ENCODE measurements at regions not wholly inside any gene's neighbourhood (a gene's known extent, or its start where the extent isn't known, plus 50 kb on each side); places are given as distances from the start of the nearest gene placed in this dataset.

DNA sequence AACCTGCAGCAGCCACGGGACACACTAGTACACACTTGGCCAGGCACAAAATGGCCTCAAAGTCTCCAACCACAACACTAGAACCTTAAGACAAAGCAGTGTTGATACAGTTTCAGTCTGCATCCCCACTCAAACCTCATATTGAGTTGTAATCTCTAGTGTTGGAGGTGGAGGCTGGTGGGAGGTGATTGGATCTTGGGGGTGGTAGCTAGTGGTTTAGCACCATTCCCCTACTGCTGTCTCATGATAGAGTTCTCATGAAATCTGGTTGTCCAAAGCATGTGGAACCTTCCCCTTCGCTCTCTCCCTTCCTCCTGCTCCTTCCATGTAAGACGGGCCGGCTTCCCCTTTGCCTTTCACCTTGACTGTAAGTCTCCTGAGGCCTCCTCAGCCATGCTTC is 638.7 kb downstream of the UQCRFS1 start:
- DNase-seq, result no peak

DNA sequence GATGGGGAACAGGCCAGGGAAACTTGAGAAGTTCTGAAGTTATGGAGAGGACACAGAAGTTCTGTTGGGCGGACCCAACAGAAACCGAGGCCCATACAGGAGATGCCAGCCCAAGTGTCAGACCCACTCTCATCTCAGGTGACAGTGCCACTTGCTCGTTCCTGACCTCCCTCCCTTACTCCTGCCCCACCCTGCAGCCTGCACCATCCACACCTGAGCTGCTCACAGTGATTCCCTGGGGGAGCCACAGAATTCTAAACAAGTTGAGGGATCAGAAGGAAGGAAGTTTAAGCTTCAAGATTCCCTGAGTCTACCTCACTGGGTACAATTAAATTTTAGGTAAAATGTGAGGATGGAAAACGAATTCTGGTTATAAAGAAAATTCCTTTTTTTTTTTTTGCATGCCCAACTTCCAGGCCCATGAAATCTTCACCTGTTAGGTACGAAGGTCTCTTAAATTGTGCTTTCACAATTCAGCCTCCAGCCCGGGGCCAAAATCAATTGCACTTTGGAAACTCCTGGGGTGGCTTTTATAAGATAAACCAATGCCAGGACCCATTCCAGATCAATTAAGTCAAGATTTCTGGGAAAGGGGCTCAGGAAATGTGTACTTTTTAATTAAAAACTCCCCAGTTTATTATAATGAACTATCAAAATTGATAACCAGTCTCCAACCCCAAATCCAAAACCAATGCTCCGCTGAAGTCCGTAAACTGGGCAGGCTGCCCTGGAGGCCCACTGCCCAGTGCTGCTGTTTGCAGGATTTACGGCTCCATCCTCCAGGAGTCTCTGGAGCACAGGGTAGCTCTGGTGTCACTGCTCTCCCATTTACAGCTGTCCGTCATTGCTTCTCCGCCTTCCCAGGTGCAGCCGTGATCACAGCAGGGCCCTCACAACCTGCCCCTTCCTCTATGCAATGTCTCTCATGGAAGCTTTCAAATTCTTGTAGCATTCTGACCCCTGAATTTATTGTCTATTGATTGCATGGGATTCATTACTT is 643.5 kb downstream of the UQCRFS1 start:
- no peaks in the 10 kb centered on the region for H3K9me3 ChIP-seq
- TF ChIP-seq, protein P1, sequence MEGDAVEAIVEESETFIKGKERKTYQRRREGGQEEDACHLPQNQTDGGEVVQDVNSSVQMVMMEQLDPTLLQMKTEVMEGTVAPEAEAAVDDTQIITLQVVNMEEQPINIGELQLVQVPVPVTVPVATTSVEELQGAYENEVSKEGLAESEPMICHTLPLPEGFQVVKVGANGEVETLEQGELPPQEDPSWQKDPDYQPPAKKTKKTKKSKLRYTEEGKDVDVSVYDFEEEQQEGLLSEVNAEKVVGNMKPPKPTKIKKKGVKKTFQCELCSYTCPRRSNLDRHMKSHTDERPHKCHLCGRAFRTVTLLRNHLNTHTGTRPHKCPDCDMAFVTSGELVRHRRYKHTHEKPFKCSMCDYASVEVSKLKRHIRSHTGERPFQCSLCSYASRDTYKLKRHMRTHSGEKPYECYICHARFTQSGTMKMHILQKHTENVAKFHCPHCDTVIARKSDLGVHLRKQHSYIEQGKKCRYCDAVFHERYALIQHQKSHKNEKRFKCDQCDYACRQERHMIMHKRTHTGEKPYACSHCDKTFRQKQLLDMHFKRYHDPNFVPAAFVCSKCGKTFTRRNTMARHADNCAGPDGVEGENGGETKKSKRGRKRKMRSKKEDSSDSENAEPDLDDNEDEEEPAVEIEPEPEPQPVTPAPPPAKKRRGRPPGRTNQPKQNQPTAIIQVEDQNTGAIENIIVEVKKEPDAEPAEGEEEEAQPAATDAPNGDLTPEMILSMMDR (IDR thresholded peaks at IDR 0.05), result no peak
- intact Hi-C loops (cut with DNase I), result no loop called here
- DNase-seq (no peak), ATAC-seq (no peak)
- no peaks in the 10 kb centered on the region for H3K36me3 ChIP-seq
- H3K27ac ChIP-seq, result no peak overlapping the region
- no peak overlapping the region for H3K4me3 ChIP-seq
- no peaks in the 10 kb centered on the region for H3K4me1 ChIP-seq
- H3K27me3 ChIP-seq, result no peaks in the 10 kb centered on the region

More for the DNA sequence above, 638.7 kb downstream of the UQCRFS1 start:
- Histone ChIP-seq H3K27ac (no peak overlapping the region), H3K9me3 (no peaks in the 10 kb centered on the region), H3K4me3 (no peak overlapping the region), H3K4me1 (no peaks in the 10 kb centered on the region), H3K36me3 (no peaks in the 10 kb centered on the region), H3K27me3 (no peaks in the 10 kb centered on the region)
- intact Hi-C loops (cut with DNase I), result no loop called here
- TF ChIP-seq, protein P1 (IDR thresholded peaks at IDR 0.05), result no peak
- no peak for ATAC-seq

DNA sequence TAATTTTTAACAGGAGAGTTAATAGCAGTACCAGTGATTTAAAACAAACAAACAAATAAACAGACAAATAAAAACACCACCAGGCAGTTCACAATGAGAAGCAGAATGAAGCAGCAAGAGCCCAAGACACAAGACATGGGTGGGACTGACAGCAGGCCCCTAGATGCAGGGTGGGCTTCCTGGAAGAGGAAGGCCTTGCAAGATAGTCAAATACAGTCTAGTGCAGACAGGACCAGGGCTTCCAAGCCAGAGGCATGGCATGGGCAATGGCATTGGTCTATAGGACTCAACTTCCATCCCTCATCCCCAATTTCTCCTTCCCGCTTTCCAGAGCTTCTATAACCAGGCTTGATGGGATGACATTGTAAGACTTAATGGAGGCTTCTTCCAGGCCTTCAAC is 645.1 kb downstream of the UQCRFS1 start:
- H3K9me3 ChIP-seq, result no peaks in the 10 kb centered on the region
- H3K27ac ChIP-seq, result no peak overlapping the region
- TF ChIP-seq, protein P1 (IDR thresholded peaks at IDR 0.05), result no peak
- no peaks in the 10 kb centered on the region for H3K4me1 ChIP-seq
- no peak for DNase-seq
- intact Hi-C loops (cut with DNase I), result no loop called here
- no peak for ATAC-seq
- no peaks in the 10 kb centered on the region for H3K36me3 ChIP-seq
- H3K4me3 ChIP-seq, result no peak overlapping the region
- H3K27me3 ChIP-seq, result no peaks in the 10 kb centered on the region

DNA sequence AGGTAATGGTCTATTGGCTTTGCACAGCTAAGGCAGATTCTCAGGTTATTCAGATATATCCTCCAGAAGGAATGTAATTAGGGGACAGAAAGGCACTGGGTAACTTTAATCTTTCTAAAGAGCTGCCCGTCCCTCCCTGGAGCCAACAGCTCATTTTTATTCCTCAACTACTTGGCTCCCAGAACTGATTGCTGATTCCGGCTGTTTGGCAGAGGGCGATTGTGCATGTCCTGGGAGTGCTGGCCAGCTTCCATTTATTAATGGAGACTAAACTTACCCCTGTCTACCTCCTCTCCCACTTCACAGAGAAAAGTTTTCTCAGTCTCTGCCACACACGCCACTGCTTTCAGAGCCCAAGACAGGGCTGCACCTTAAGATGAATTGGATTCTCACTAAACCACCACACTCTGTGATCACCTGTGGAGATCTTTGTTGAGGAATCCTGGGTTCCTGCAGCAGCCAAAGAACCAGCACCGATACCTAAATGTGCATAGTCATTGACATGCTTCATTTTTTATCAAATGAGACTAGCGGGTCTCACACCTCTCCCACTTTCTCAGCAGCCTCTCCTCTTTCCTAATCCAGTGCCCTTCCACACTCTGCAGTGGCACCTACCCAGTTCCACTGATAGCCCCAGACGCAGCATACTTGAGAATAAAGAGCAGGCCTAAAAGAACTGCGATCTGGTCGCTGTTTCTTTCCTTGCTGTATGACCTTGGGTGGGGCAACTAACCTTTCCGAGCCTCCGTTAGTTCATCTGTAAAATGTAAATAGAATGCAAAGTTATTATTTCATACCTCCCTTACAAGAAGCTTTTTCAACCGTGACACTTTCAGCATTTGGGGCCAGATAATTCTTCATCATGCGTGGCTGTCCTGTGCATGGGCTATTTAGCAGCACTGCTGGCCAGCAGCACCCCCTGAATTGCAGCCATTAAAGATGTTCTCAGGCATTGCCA is 648.7 kb downstream of the UQCRFS1 start:
- TF ChIP-seq, protein P1 (IDR thresholded peaks at IDR 0.05), result no peak
- H3K27me3 ChIP-seq, result no peaks in the 10 kb centered on the region
- H3K27ac ChIP-seq, result no peak overlapping the region
- intact Hi-C loops (cut with DNase I), result no loop called here
- no peaks in the 10 kb centered on the region for H3K4me1 ChIP-seq
- H3K4me3 ChIP-seq, result no peak overlapping the region
- ATAC-seq (no peak), DNase-seq (no peak)
- no peaks in the 10 kb centered on the region for H3K36me3 ChIP-seq
- H3K9me3 ChIP-seq, result no peaks in the 10 kb centered on the region

DNA sequence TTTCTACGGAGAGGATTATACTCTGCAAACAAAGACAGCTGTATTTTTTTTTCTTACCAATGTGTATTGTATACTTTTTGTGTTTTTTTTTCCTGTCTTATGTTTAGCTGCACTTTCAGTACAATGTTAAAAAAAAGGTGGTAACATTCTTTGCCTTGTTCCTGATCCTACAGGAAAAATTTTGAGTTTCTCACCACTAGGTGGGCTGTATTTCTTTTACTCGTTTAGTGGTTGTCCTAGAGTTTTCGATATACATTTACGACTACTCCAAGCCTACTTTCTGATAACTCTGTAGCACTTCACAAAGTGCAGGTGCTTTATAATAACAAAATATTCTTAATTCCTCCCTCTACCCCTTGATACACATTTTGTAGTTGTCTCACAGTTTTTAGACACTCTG is 652.2 kb downstream of the UQCRFS1 start:
- intact Hi-C loops (cut with DNase I), result no loop called here
- TF ChIP-seq, protein P1 (IDR thresholded peaks at IDR 0.05), result no peak
- Histone ChIP-seq H3K27ac (no peak overlapping the region), H3K36me3 (no peaks in the 10 kb centered on the region), H3K4me1 (no peaks in the 10 kb centered on the region), H3K4me3 (no peak overlapping the region), H3K9me3 (no peaks in the 10 kb centered on the region), H3K27me3 (no peaks in the 10 kb centered on the region)
- ATAC-seq (no peak), DNase-seq (no peak)

All from left lung (tissue), 4 donors.